ENCODE measurements at regions not wholly inside any gene's neighbourhood (a gene's known extent, or its start where the extent isn't known, plus 50 kb on each side); places are given as distances from the start of the nearest gene placed in this dataset.

DNA sequence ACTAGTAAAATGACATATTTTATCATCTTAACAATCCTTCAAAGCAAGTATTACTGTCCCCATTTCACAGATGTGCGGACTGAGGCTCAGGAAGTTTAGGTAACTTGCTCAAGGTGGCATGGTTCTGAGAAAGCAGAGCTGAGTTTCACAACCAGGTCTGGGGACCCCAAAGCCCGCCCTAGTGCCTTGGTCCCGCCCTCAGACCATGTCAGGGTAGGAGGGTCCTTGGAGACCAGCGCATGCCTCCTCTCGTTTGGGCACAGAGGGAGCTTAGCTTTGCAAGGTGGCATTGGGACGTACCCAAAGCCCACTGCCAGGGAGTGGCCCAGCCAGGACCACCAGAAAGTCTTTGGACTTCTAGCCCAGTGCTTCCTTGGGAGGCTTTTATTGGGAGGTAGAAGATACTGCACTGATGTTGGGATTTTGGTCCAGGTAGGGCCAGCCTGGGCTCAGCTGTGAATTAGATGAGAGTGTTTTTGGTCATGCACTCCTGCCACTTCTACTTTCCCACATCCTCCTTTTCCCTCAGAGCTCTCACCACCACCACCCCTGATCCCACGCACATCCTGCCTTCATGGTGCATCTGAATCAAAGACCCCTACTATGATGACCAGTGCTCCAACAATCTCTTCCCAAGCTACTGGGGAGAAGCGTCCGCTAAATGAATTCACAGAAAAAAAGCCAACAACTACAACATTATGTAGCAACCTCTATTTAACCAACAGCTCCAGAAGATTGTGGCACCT is 307.9 kb downstream of the TLE3 start:
- TF ChIP-seq, protein P1, sequence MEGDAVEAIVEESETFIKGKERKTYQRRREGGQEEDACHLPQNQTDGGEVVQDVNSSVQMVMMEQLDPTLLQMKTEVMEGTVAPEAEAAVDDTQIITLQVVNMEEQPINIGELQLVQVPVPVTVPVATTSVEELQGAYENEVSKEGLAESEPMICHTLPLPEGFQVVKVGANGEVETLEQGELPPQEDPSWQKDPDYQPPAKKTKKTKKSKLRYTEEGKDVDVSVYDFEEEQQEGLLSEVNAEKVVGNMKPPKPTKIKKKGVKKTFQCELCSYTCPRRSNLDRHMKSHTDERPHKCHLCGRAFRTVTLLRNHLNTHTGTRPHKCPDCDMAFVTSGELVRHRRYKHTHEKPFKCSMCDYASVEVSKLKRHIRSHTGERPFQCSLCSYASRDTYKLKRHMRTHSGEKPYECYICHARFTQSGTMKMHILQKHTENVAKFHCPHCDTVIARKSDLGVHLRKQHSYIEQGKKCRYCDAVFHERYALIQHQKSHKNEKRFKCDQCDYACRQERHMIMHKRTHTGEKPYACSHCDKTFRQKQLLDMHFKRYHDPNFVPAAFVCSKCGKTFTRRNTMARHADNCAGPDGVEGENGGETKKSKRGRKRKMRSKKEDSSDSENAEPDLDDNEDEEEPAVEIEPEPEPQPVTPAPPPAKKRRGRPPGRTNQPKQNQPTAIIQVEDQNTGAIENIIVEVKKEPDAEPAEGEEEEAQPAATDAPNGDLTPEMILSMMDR (IDR thresholded peaks at IDR 0.05) = no peak
- TF ChIP-seq POLR2A (IDR thresholded peaks at IDR 0.05) = no peak
- TF ChIP-seq POLR2AphosphoS5 (IDR thresholded peaks at IDR 0.05) = no peak
